GM23338 (cell line): ENCODE measurements at regions not wholly inside any gene's neighbourhood (a gene's known extent, or its start where the extent isn't known, plus 50 kb on each side); places are given as distances from the start of the nearest gene placed in this dataset.

ENCODE experiments used
- ATAC-seq: fragments of 200-7000 bp; cut with Tn5 transposase; 3 replicates; pipeline ENCODE4 v1.9.1; 2020
- DNase-seq: peaks from one replicate; pipeline ENCODE4 v3.0.0-alpha.2; 2015; ENCODE audit warnings: low spot score
- H2AFZ ChIP-seq: fragments of 200-600 bp; sonication (generic); 2 replicates; pipeline ENCODE4 v1.8.0; 2016; ENCODE audit warnings: antibody characterized with exemption, mild to moderate bottlenecking, moderate library complexity
- H3F3A ChIP-seq: fragments of 200-600 bp; sonication (generic); replicated peaks from 2 replicates; pipeline ENCODE4 v1.8.0; 2017; ENCODE audit warnings: antibody characterized with exemption, mixed run types, low read depth
- H3K27ac ChIP-seq: fragments of 200-600 bp; sonication (generic); 2 replicates; pipeline ENCODE4 v1.6.1; 2016; ENCODE audit warnings: low read depth
- H3K27me3 ChIP-seq: fragments of 200-600 bp; sonication (generic); 2 replicates; pipeline ENCODE4 v1.8.0; 2016; ENCODE audit warnings: mild to moderate bottlenecking, mixed run types, moderate library complexity; ENCODE audit not compliant: insufficient read depth
- H3K36me3 ChIP-seq: fragments of 200-600 bp; sonication (generic); 2 replicates; pipeline ENCODE4 v1.8.0; 2016; ENCODE audit warnings: mild to moderate bottlenecking; ENCODE audit not compliant: insufficient read depth
- H3K4me1 ChIP-seq: fragments of 200-600 bp; sonication (generic); 2 replicates; pipeline ENCODE4 v1.8.0; 2016; ENCODE audit warnings: mild to moderate bottlenecking, moderate library complexity; ENCODE audit not compliant: insufficient read depth
- H3K4me2 ChIP-seq: fragments of 200-600 bp; sonication (generic); 2 replicates; pipeline ENCODE4 v1.7.1; 2017; ENCODE audit warnings: mixed run types
- H3K4me3 ChIP-seq: fragments of 200-600 bp; sonication (generic); 2 replicates; pipeline ENCODE4 v1.6.1; 2016; ENCODE audit warnings: mixed run types
- H3K79me2 ChIP-seq: fragments of 200-600 bp; sonication (generic); replicated peaks from 2 replicates; pipeline ENCODE4 v1.8.0; 2017; ENCODE audit warnings: mild to moderate bottlenecking; ENCODE audit not compliant: insufficient read depth
- H3K9me2 ChIP-seq: fragments of 200-600 bp; sonication (generic); 2 replicates; pipeline ENCODE4 v1.8.0; 2017; ENCODE audit not compliant: insufficient read depth
- H4K20me1 ChIP-seq: fragments of 200-600 bp; sonication (generic); replicated peaks from 2 replicates; pipeline ENCODE4 v1.8.0; 2017; ENCODE audit warnings: mild to moderate bottlenecking; ENCODE audit not compliant: insufficient read depth
- H3K27ac Mint-ChIP-seq: 2 replicates; pipeline ENCODE4 v1.8.0; 2020; ENCODE audit warnings: inconsistent platforms, mild to moderate bottlenecking, moderate library complexity, mixed read lengths
- H3K27me3 Mint-ChIP-seq: 3 replicates; pipeline ENCODE4 v1.8.0; 2022; ENCODE audit warnings: low read depth, mild to moderate bottlenecking, moderate library complexity, mixed read lengths, inconsistent platforms; ENCODE audit not compliant: insufficient read depth, poor library complexity
- H3K36me3 Mint-ChIP-seq: 3 replicates; pipeline ENCODE4 v1.8.0; 2021; ENCODE audit warnings: low read depth, mild to moderate bottlenecking, inconsistent platforms, moderate library complexity, mixed read lengths
- H3K4me1 Mint-ChIP-seq: 3 replicates; pipeline ENCODE4 v1.8.0; 2020; ENCODE audit warnings: mild to moderate bottlenecking, inconsistent platforms, mixed read lengths
- H3K4me3 Mint-ChIP-seq: 3 replicates; pipeline ENCODE4 v1.8.0; 2021; ENCODE audit warnings: moderate library complexity, mild to moderate bottlenecking, inconsistent platforms, mixed read lengths
- H3K9me3 Mint-ChIP-seq: 3 replicates; pipeline ENCODE4 v1.8.0; 2020; ENCODE audit warnings: moderate library complexity, mild to moderate bottlenecking, inconsistent platforms, mixed read lengths
- CREB1 ChIP-seq: fragments of 250-450 bp; sonication (Bioruptor Pico); IDR thresholded peaks from 2 replicates; pipeline ENCODE4 v1.5.0; 2020; ENCODE audit warnings: low read depth, mild to moderate bottlenecking, moderate library complexity
- ETS1 ChIP-seq: IDR thresholded peaks from 2 replicates; pipeline ENCODE4 v1.6.1; 2016; ENCODE audit warnings: antibody characterized with exemption
- EZH2 ChIP-seq: fragments of 200-600 bp; sonication (generic); IDR thresholded peaks from one replicate; pipeline ENCODE4 v1.8.0; 2017; ENCODE audit warnings: antibody characterized with exemption, mild to moderate bottlenecking, low read depth; ENCODE audit not compliant: unreplicated experiment
- EZH2phosphoT487 ChIP-seq: fragments of 200-600 bp; sonication (generic); IDR thresholded peaks from one replicate; pipeline ENCODE4 v1.8.1; 2018; ENCODE audit warnings: antibody characterized with exemption; ENCODE audit not compliant: unreplicated experiment
- JUNB ChIP-seq: IDR thresholded peaks from one replicate; pipeline ENCODE4 v1.6.1; 2016; ENCODE audit warnings: antibody characterized with exemption; ENCODE audit not compliant: unreplicated experiment
- NANOG ChIP-seq: IDR thresholded peaks from 2 replicates; pipeline ENCODE4 v1.6.1; 2016; ENCODE audit warnings: antibody characterized with exemption, borderline replicate concordance
- POLR2AphosphoS5 ChIP-seq: IDR thresholded peaks from 2 replicates; pipeline ENCODE4 v1.6.1; 2016; ENCODE audit warnings: antibody characterized with exemption, low read depth
- REST ChIP-seq: IDR thresholded peaks from one replicate; pipeline ENCODE4 v1.6.1; 2018; ENCODE audit warnings: antibody characterized with exemption; ENCODE audit not compliant: unreplicated experiment
- STAT1 ChIP-seq: IDR thresholded peaks from one replicate; pipeline ENCODE4 v1.6.1; 2016; ENCODE audit warnings: antibody characterized with exemption; ENCODE audit not compliant: unreplicated experiment
- ZNF114 ChIP-seq: fragments of 250-450 bp; sonication (Bioruptor Pico); IDR thresholded peaks from 2 replicates; pipeline ENCODE4 v1.5.0; 2020; ENCODE audit warnings: mild to moderate bottlenecking, moderate library complexity
- ZNF462 ChIP-seq: fragments of 250-450 bp; sonication (Bioruptor Pico); IDR thresholded peaks from 2 replicates; pipeline ENCODE4 v1.5.0; 2020; ENCODE audit warnings: mild to moderate bottlenecking, moderate library complexity

GRCh38 chr11:90784241-90784814 lies 561.5 kb upstream of the CHORDC1 start:
- no peaks in the 10 kb centered on the region for H3K36me3 ChIP-seq
- no peaks in the 10 kb centered on the region for H3K79me2 ChIP-seq
- H3K4me2 ChIP-seq: no peak overlapping the region
- no peaks in the 10 kb centered on the region for H3K4me1 Mint-ChIP-seq
- H3K4me1 ChIP-seq: no peaks in the 10 kb centered on the region
- H3K9me2 ChIP-seq: peaks cover 4% of the 10 kb centered on the region; the same call in 1 of the 2 replicates
- H4K20me1 ChIP-seq: no peaks in the 10 kb centered on the region
- H3K27me3 Mint-ChIP-seq: peaks cover 2% of the 10 kb centered on the region
- H3K27me3 ChIP-seq: no peaks in the 10 kb centered on the region
- H2AFZ ChIP-seq: no peak overlapping the region
- no peak for DNase-seq
- no peak overlapping the region for H3K4me3 Mint-ChIP-seq
- no peak overlapping the region for H3K4me3 ChIP-seq
- ATAC-seq: no peak
- no peak overlapping the region for H3K27ac ChIP-seq
- H3K27ac Mint-ChIP-seq: no peak overlapping the region
- H3K9me3 Mint-ChIP-seq: peaks cover 3% of the 10 kb centered on the region; the same call in 1 of the 3 replicates
- no peaks in the 10 kb centered on the region for H3F3A ChIP-seq
- peaks cover 3% of the 10 kb centered on the region; the same call in 2 of the 3 replicates for H3K36me3 Mint-ChIP-seq
- TF ChIP-seq POLR2AphosphoS5: no peak
- TF ChIP-seq JUNB: no peak
- TF ChIP-seq ZNF114: no peak
- TF ChIP-seq NANOG: no peak
- TF ChIP-seq CREB1 (CRISPR knock-in tag): no peak
- TF ChIP-seq ZNF462 (CRISPR knock-in tag): no peak
- TF ChIP-seq REST: no peak
- no peak for TF ChIP-seq ETS1
- no peak for TF ChIP-seq STAT1
- TF ChIP-seq EZH2phosphoT487: no peak
- no peak for TF ChIP-seq EZH2
